Astrocyte (in vitro differentiated cells and primary cell): ENCODE measurements at regions not wholly inside any gene's neighbourhood (a gene's known extent, or its start where the extent isn't known, plus 50 kb on each side); places are given as distances from the start of the nearest gene placed in this dataset.

Source experiments
- DNase-seq: peaks from one replicate; pipeline ENCODE4 v3.0.0-alpha.2; 2010; ENCODE audit warnings: low read depth
- FAIRE-seq: peaks from 2 replicates; lab custom pipeline; 2011; peaks lifted over from hg19 to GRCh38; lab: Jason Lieb, UNC
- H2AFZ ChIP-seq: 2 replicates; pipeline ENCODE4 v1.6.0; 2012; ENCODE audit warnings: low read depth, low read length, inconsistent platforms
- H3K27ac ChIP-seq: 2 replicates; pipeline ENCODE4 v1.5.1; 2011; ENCODE audit warnings: low read depth, low read length, inconsistent platforms
- H3K27me3 ChIP-seq: 2 replicates; pipeline ENCODE4 v1.6.0; 2011; ENCODE audit warnings: low read length, inconsistent platforms; ENCODE audit not compliant: insufficient read depth
- H3K36me3 ChIP-seq: 2 replicates; pipeline ENCODE4 v1.5.1; 2011; ENCODE audit warnings: low read length, inconsistent platforms; ENCODE audit not compliant: insufficient read depth
- H3K4me1 ChIP-seq: 2 replicates; pipeline ENCODE4 v1.5.1; 2011; ENCODE audit warnings: low read length, inconsistent platforms; ENCODE audit not compliant: insufficient read depth
- H3K4me2 ChIP-seq: 2 replicates; pipeline ENCODE4 v1.6.0; 2012; ENCODE audit warnings: low read length, inconsistent platforms
- H3K4me3 ChIP-seq: 2 replicates; pipeline ENCODE4 v1.5.1; 2011; ENCODE audit warnings: low read depth, mild to moderate bottlenecking, low read length, inconsistent platforms; ENCODE audit not compliant: insufficient read depth
- H3K79me2 ChIP-seq: 2 replicates; pipeline ENCODE4 v1.6.0; 2012; ENCODE audit warnings: mild to moderate bottlenecking, low read length, inconsistent platforms; ENCODE audit not compliant: insufficient read depth
- H3K9ac ChIP-seq: 2 replicates; pipeline ENCODE4 v1.6.0; 2012; ENCODE audit warnings: mild to moderate bottlenecking, low read length, inconsistent platforms
- H3K9me3 ChIP-seq: 2 replicates; pipeline ENCODE4 v1.5.1; 2012; ENCODE audit warnings: low read depth, mild to moderate bottlenecking, low read length, inconsistent platforms; ENCODE audit not compliant: insufficient read depth
- H4K20me1 ChIP-seq: 2 replicates; pipeline ENCODE4 v1.6.0; 2012; ENCODE audit warnings: low read length, inconsistent platforms; ENCODE audit not compliant: insufficient read depth
- H3K27ac Mint-ChIP-seq: one replicate; pipeline ENCODE4 v1.8.0; 2021; ENCODE audit warnings: mild to moderate bottlenecking, mixed read lengths; ENCODE audit not compliant: unreplicated experiment
- H3K27me3 Mint-ChIP-seq: one replicate; pipeline ENCODE4 v1.8.0; 2021; ENCODE audit warnings: low read depth, mixed read lengths; ENCODE audit not compliant: unreplicated experiment
- H3K36me3 Mint-ChIP-seq: one replicate; pipeline ENCODE4 v1.8.0; 2021; ENCODE audit warnings: low read depth, mixed read lengths; ENCODE audit not compliant: unreplicated experiment
- H3K4me1 Mint-ChIP-seq: one replicate; pipeline ENCODE4 v1.8.0; 2021; ENCODE audit warnings: low read depth, mixed read lengths; ENCODE audit not compliant: unreplicated experiment
- H3K4me3 Mint-ChIP-seq: one replicate; pipeline ENCODE4 v1.8.0; 2021; ENCODE audit warnings: mild to moderate bottlenecking, moderate library complexity, mixed read lengths; ENCODE audit not compliant: unreplicated experiment
- H3K9me3 Mint-ChIP-seq: one replicate; pipeline ENCODE4 v1.8.0; 2021; ENCODE audit warnings: mild to moderate bottlenecking, mixed read lengths; ENCODE audit not compliant: unreplicated experiment
- CTCF ChIP-seq: IDR thresholded peaks from 2 replicates; pipeline ENCODE4 v1.5.1; 2011; ENCODE audit warnings: low read depth, mild to moderate bottlenecking, inconsistent platforms, low read length, moderate library complexity; ENCODE audit not compliant: insufficient read depth
- EZH2 ChIP-seq: IDR thresholded peaks from 2 replicates; pipeline ENCODE4 v1.6.1; 2012; ENCODE audit warnings: mild to moderate bottlenecking, low read length, inconsistent platforms; ENCODE audit not compliant: insufficient read depth

- no peak for TF ChIP-seq CTCF
- TF ChIP-seq EZH2: no peak
- no peak for FAIRE-seq
These were observed 167.3 kb downstream of the GOLIM4 start for GRCh38 chr3:167928381-167928780.

GRCh38 chr3:167920747-167921146 lies 175.0 kb downstream of the GOLIM4 start:
- no peak overlapping the region for H3K4me3 ChIP-seq
- H3K27ac ChIP-seq: no peak overlapping the region
- no peaks in the 10 kb centered on the region for H3K79me2 ChIP-seq
- H3K4me1 ChIP-seq: no peaks in the 10 kb centered on the region
- H3K4me2 ChIP-seq: no peak overlapping the region
- no peaks in the 10 kb centered on the region for H3K27me3 ChIP-seq
- H3K36me3 ChIP-seq: no peaks in the 10 kb centered on the region
- Mint-ChIP-seq H3K27ac (no peak overlapping the region), H3K36me3 (no peaks in the 10 kb centered on the region), H3K4me3 (no peak overlapping the region), H3K4me1 (no peaks in the 10 kb centered on the region), H3K9me3 (no peaks in the 10 kb centered on the region), H3K27me3 (peaks cover 3% of the 10 kb centered on the region)
- DNase-seq: no peak
- H2AFZ ChIP-seq: no peak overlapping the region
- no peaks in the 10 kb centered on the region for H3K9me3 ChIP-seq
- H3K9ac ChIP-seq: no peak overlapping the region
- TF ChIP-seq EZH2 (no peak), CTCF (no peak)
- FAIRE-seq: no peak
- H4K20me1 ChIP-seq: no peaks in the 10 kb centered on the region

More at GRCh38 chr3:167928381-167928780, 167.3 kb downstream of the GOLIM4 start:
- no peaks in the 10 kb centered on the region for H3K27me3 ChIP-seq
- H3K4me1 ChIP-seq: no peaks in the 10 kb centered on the region
- H3K4me3 ChIP-seq: no peak overlapping the region
- no peaks in the 10 kb centered on the region for H3K9me3 ChIP-seq
- no peak overlapping the region for H3K9ac ChIP-seq
- no peaks in the 10 kb centered on the region for H3K79me2 ChIP-seq
- no peak overlapping the region for H3K27ac Mint-ChIP-seq
- H3K4me1 Mint-ChIP-seq: no peaks in the 10 kb centered on the region
- H4K20me1 ChIP-seq: no peaks in the 10 kb centered on the region
- peaks cover 3% of the 10 kb centered on the region for H3K27me3 Mint-ChIP-seq
- DNase-seq: no peak
- no peak overlapping the region for H3K4me2 ChIP-seq
- H3K36me3 Mint-ChIP-seq: no peaks in the 10 kb centered on the region
- no peak overlapping the region for H2AFZ ChIP-seq
- no peak overlapping the region for H3K4me3 Mint-ChIP-seq
- no peak overlapping the region for H3K27ac ChIP-seq
- no peaks in the 10 kb centered on the region for H3K9me3 Mint-ChIP-seq
- H3K36me3 ChIP-seq: no peaks in the 10 kb centered on the region

- no peak for DNase-seq
- H3K4me1 ChIP-seq: no peaks in the 10 kb centered on the region
- no peak overlapping the region for H3K4me2 ChIP-seq
- H3K4me3 Mint-ChIP-seq: no peak overlapping the region
- TF ChIP-seq CTCF (no peak), EZH2 (no peak)
- H2AFZ ChIP-seq: no peak overlapping the region
- H4K20me1 ChIP-seq: no peaks in the 10 kb centered on the region
- H3K36me3 ChIP-seq: no peaks in the 10 kb centered on the region
- H3K79me2 ChIP-seq: no peaks in the 10 kb centered on the region
- H3K27ac ChIP-seq: no peak overlapping the region
- H3K27me3 Mint-ChIP-seq: peaks cover 3% of the 10 kb centered on the region
- no peak overlapping the region for H3K4me3 ChIP-seq
- no peak overlapping the region for H3K9ac ChIP-seq
- FAIRE-seq: no peak
- H3K27me3 ChIP-seq: no peaks in the 10 kb centered on the region
- no peaks in the 10 kb centered on the region for H3K4me1 Mint-ChIP-seq
- H3K36me3 Mint-ChIP-seq: no peaks in the 10 kb centered on the region
- H3K9me3 Mint-ChIP-seq: no peaks in the 10 kb centered on the region
- no peak overlapping the region for H3K27ac Mint-ChIP-seq
- no peaks in the 10 kb centered on the region for H3K9me3 ChIP-seq
These were observed 176.1 kb downstream of the GOLIM4 start for GRCh38 chr3:167919590-167919989.
